Mammary epithelial cell (primary cell): ENCODE measurements at regions not wholly inside any gene's neighbourhood (a gene's known extent, or its start where the extent isn't known, plus 50 kb on each side); places are given as distances from the start of the nearest gene placed in this dataset.

Experiments used
- EZH2 ChIP-seq: IDR thresholded peaks from 2 replicates; pipeline ENCODE4 v1.6.1; 2012; ENCODE audit warnings: low read length, inconsistent platforms, borderline replicate concordance
- TF ChIP-seq, protein P1 (sequence below), 2 donors: IDR thresholded peaks in 1 of 2; conservative IDR thresholded peaks in 1 of 2; 2 replicates each; pipeline ENCODE4 v1.5.1; 2011 to 2012; ENCODE audit warnings: inconsistent platforms in 2 of 2, low read length in 2 of 2, mild to moderate bottlenecking in 2 of 2, control low read depth in 1 of 2, low read depth in 1 of 2; ENCODE audit not compliant: insufficient read depth in 1 of 2; ENCODE audit errors: extremely low read depth in 1 of 2

DNA sequence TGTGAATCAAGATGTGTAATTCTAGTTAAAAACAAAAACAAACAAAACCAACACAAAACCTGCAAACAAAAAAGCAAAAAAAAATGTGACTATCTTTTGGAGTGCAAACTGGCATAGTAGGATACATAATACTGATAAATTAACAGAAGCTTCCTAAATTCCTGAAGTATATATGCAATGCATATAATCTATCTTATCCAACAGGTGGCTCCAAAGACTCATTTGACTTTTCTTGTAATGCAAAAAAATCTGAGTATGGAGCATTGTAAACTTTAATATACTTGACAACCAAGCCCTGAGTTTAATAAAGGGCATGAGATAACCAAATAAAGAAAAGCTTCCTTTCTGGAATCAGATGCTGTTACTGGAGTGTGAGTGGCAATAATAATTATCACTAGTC is 1003.6 kb downstream of the FSCB start:
- TF ChIP-seq, protein P1, sequence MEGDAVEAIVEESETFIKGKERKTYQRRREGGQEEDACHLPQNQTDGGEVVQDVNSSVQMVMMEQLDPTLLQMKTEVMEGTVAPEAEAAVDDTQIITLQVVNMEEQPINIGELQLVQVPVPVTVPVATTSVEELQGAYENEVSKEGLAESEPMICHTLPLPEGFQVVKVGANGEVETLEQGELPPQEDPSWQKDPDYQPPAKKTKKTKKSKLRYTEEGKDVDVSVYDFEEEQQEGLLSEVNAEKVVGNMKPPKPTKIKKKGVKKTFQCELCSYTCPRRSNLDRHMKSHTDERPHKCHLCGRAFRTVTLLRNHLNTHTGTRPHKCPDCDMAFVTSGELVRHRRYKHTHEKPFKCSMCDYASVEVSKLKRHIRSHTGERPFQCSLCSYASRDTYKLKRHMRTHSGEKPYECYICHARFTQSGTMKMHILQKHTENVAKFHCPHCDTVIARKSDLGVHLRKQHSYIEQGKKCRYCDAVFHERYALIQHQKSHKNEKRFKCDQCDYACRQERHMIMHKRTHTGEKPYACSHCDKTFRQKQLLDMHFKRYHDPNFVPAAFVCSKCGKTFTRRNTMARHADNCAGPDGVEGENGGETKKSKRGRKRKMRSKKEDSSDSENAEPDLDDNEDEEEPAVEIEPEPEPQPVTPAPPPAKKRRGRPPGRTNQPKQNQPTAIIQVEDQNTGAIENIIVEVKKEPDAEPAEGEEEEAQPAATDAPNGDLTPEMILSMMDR (conservative IDR thresholded peaks at IDR 0.05 in 1 of 2, IDR thresholded peaks at IDR 0.05 in 1 of 2; ENCODE audit: extremely low read depth in 1 of 2, insufficient read depth in 1 of 2, low read depth in 1 of 2, low read length in 2 of 2) = peak in 1 of 2 donors; percentile 22
- no peak for TF ChIP-seq EZH2
